Progenitor cell of endocrine pancreas (in vitro differentiated cells): ENCODE measurements at regions not wholly inside any gene's neighbourhood (a gene's known extent, or its start where the extent isn't known, plus 50 kb on each side); places are given as distances from the start of the nearest gene placed in this dataset.

ENCODE experiments used
- DNase-seq: peaks from one replicate; pipeline ENCODE4 v3.0.0; 2021; ENCODE audit warnings: low spot score; ENCODE audit not compliant: unreplicated experiment
- H3K27ac Mint-ChIP-seq: 2 replicates; pipeline ENCODE4 v1.8.0; 2021; ENCODE audit warnings: mild to moderate bottlenecking, moderate library complexity, mixed read lengths
- H3K27me3 Mint-ChIP-seq: 2 replicates; pipeline ENCODE4 v1.8.0; 2021; ENCODE audit warnings: mixed read lengths
- H3K36me3 Mint-ChIP-seq: 2 replicates; pipeline ENCODE4 v1.8.0; 2022; ENCODE audit warnings: mixed read lengths; ENCODE audit not compliant: insufficient read depth
- H3K4me1 Mint-ChIP-seq: 2 replicates; pipeline ENCODE4 v1.8.0; 2021; ENCODE audit warnings: low read depth, mixed read lengths
- H3K4me3 Mint-ChIP-seq: 2 replicates; pipeline ENCODE4 v1.8.0; 2021; ENCODE audit warnings: low read depth, mild to moderate bottlenecking, moderate library complexity, mixed read lengths
- H3K9me3 Mint-ChIP-seq: 2 replicates; pipeline ENCODE4 v1.8.0; 2021; ENCODE audit warnings: low read depth, mixed read lengths
- CTCF ChIP-seq: fragments of 200-600 bp; sonication (generic); IDR thresholded peaks from one replicate; pipeline ENCODE4 v1.5.0; 2021; ENCODE audit warnings: antibody characterized with exemption, mild to moderate bottlenecking; ENCODE audit not compliant: unreplicated experiment

- Mint-ChIP-seq H3K27me3 (no peaks in the 10 kb centered on the region), H3K36me3 (peaks cover 10% of the 10 kb centered on the region), H3K27ac (no peak overlapping the region), H3K4me1 (peaks cover 6% of the 10 kb centered on the region), H3K9me3 (peaks cover 16% of the 10 kb centered on the region), H3K4me3 (no peak overlapping the region)
- TF ChIP-seq CTCF, result no peak
- no peak for DNase-seq
Measured at GRCh38 chr1:83024251-83024767, 974.6 kb downstream of the TTLL7 start.

GRCh38 chr1:83023212-83023611 is 975.7 kb downstream of the TTLL7 start:
- TF ChIP-seq CTCF, result no peak
- H3K36me3 Mint-ChIP-seq, result peaks cover 10% of the 10 kb centered on the region
- H3K9me3 Mint-ChIP-seq, result peaks cover 16% of the 10 kb centered on the region
- no peak overlapping the region for H3K27ac Mint-ChIP-seq
- no peaks in the 10 kb centered on the region for H3K27me3 Mint-ChIP-seq
- H3K4me1 Mint-ChIP-seq, result peaks cover 6% of the 10 kb centered on the region
- H3K4me3 Mint-ChIP-seq, result no peak overlapping the region
- DNase-seq, result no peak

- H3K36me3 Mint-ChIP-seq, result peaks cover 10% of the 10 kb centered on the region
- TF ChIP-seq CTCF, result no peak
- H3K4me1 Mint-ChIP-seq, result peaks cover 6% of the 10 kb centered on the region
- peaks cover 16% of the 10 kb centered on the region for H3K9me3 Mint-ChIP-seq
- no peak overlapping the region for H3K4me3 Mint-ChIP-seq
- H3K27ac Mint-ChIP-seq, result no peak overlapping the region
- no peaks in the 10 kb centered on the region for H3K27me3 Mint-ChIP-seq
- no peak for DNase-seq
Measured at GRCh38 chr1:83022206-83022605, 976.7 kb downstream of the TTLL7 start.

- no peak overlapping the region for H3K4me3 Mint-ChIP-seq
- no peak for TF ChIP-seq CTCF
- no peak for DNase-seq
- peaks cover 10% of the 10 kb centered on the region for H3K36me3 Mint-ChIP-seq
- peaks cover 16% of the 10 kb centered on the region for H3K9me3 Mint-ChIP-seq
- H3K27me3 Mint-ChIP-seq, result no peaks in the 10 kb centered on the region
- H3K27ac Mint-ChIP-seq, result no peak overlapping the region
- H3K4me1 Mint-ChIP-seq, result no peaks in the 10 kb centered on the region
Measured at GRCh38 chr1:83017701-83018100, 981.2 kb downstream of the TTLL7 start.

GRCh38 chr1:83017276-83017675 is 981.7 kb downstream of the TTLL7 start:
- peaks cover 10% of the 10 kb centered on the region for H3K36me3 Mint-ChIP-seq
- H3K27me3 Mint-ChIP-seq, result no peaks in the 10 kb centered on the region
- DNase-seq, result no peak
- peaks cover 16% of the 10 kb centered on the region for H3K9me3 Mint-ChIP-seq
- no peak for TF ChIP-seq CTCF
- H3K4me1 Mint-ChIP-seq, result no peaks in the 10 kb centered on the region
- no peak overlapping the region for H3K4me3 Mint-ChIP-seq
- no peak overlapping the region for H3K27ac Mint-ChIP-seq
